ENCODE measurements at regions not wholly inside any gene's neighbourhood (a gene's known extent, or its start where the extent isn't known, plus 50 kb on each side); places are given as distances from the start of the nearest gene placed in this dataset.

GRCh38 chr4:27846951-27847350, 986.3 kb downstream of the STIM2 start:
- TF ChIP-seq, protein P1, sequence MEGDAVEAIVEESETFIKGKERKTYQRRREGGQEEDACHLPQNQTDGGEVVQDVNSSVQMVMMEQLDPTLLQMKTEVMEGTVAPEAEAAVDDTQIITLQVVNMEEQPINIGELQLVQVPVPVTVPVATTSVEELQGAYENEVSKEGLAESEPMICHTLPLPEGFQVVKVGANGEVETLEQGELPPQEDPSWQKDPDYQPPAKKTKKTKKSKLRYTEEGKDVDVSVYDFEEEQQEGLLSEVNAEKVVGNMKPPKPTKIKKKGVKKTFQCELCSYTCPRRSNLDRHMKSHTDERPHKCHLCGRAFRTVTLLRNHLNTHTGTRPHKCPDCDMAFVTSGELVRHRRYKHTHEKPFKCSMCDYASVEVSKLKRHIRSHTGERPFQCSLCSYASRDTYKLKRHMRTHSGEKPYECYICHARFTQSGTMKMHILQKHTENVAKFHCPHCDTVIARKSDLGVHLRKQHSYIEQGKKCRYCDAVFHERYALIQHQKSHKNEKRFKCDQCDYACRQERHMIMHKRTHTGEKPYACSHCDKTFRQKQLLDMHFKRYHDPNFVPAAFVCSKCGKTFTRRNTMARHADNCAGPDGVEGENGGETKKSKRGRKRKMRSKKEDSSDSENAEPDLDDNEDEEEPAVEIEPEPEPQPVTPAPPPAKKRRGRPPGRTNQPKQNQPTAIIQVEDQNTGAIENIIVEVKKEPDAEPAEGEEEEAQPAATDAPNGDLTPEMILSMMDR (IDR thresholded peaks at IDR 0.05): no peak
- TF ChIP-seq POLR2A (IDR thresholded peaks at IDR 0.05) (no peak), EP300 (IDR thresholded peaks at IDR 0.05) (no peak), POLR2AphosphoS5 (IDR thresholded peaks at IDR 0.05) (no peak)
